ENCODE measurements at regions not wholly inside any gene's neighbourhood (a gene's known extent, or its start where the extent isn't known, plus 50 kb on each side); places are given as distances from the start of the nearest gene placed in this dataset.

GRCh38 chr12:43648636-43649035 lies 96.6 kb upstream of the ADAMTS20 start:
- intact Hi-C loops (cut with DNase I; ENCODE audit: low total_unique reads) = loop anchor here (10.0 kb wide), 1 partner anchor 386 kb away; no protein-coding TSS in a partner anchor
- DNase-seq (ENCODE audit: low spot score in 2 of 2) = no peak
- Histone ChIP-seq H3K9me3 (no peaks in the 10 kb centered on the region), H3K36me3 (no peaks in the 10 kb centered on the region), H3K4me3 (no peak overlapping the region), H3K4me1 (no peaks in the 10 kb centered on the region), H3K27ac (no peak overlapping the region), H3K27me3 (no peaks in the 10 kb centered on the region)
- TF ChIP-seq POLR2AphosphoS5 (IDR thresholded peaks at IDR 0.05) (no peak), POLR2A (IDR thresholded peaks at IDR 0.05) (no peak)
- TF ChIP-seq, protein P1, sequence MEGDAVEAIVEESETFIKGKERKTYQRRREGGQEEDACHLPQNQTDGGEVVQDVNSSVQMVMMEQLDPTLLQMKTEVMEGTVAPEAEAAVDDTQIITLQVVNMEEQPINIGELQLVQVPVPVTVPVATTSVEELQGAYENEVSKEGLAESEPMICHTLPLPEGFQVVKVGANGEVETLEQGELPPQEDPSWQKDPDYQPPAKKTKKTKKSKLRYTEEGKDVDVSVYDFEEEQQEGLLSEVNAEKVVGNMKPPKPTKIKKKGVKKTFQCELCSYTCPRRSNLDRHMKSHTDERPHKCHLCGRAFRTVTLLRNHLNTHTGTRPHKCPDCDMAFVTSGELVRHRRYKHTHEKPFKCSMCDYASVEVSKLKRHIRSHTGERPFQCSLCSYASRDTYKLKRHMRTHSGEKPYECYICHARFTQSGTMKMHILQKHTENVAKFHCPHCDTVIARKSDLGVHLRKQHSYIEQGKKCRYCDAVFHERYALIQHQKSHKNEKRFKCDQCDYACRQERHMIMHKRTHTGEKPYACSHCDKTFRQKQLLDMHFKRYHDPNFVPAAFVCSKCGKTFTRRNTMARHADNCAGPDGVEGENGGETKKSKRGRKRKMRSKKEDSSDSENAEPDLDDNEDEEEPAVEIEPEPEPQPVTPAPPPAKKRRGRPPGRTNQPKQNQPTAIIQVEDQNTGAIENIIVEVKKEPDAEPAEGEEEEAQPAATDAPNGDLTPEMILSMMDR (IDR thresholded peaks at IDR 0.05) = no peak

GRCh38 chr12:43638806-43639205 lies 86.8 kb upstream of the ADAMTS20 start:
- Histone ChIP-seq H3K9me3 (no peaks in the 10 kb centered on the region), H3K4me1 (no peaks in the 10 kb centered on the region), H3K27me3 (no peaks in the 10 kb centered on the region), H3K27ac (no peak overlapping the region), H3K4me3 (no peak overlapping the region), H3K36me3 (no peaks in the 10 kb centered on the region)
- DNase-seq (ENCODE audit: low spot score in 2 of 2) = no peak
- no peak for TF ChIP-seq POLR2AphosphoS5 (IDR thresholded peaks at IDR 0.05)
- no peak for TF ChIP-seq POLR2A (IDR thresholded peaks at IDR 0.05)
- TF ChIP-seq, protein P1 (IDR thresholded peaks at IDR 0.05) = no peak
- intact Hi-C loops (cut with DNase I; ENCODE audit: low total_unique reads) = no loop called here

GRCh38 chr12:43636725-43637463 lies 84.9 kb upstream of the ADAMTS20 start:
- Histone ChIP-seq H3K9me3 (no peaks in the 10 kb centered on the region), H3K27ac (no peak overlapping the region), H3K36me3 (no peaks in the 10 kb centered on the region), H3K4me1 (no peaks in the 10 kb centered on the region), H3K27me3 (no peaks in the 10 kb centered on the region), H3K4me3 (no peak overlapping the region)
- intact Hi-C loops (cut with DNase I; ENCODE audit: low total_unique reads) = no loop called here
- DNase-seq (ENCODE audit: low spot score in 2 of 2) = no peak
- TF ChIP-seq POLR2A (IDR thresholded peaks at IDR 0.05) = no peak
- no peak for TF ChIP-seq POLR2AphosphoS5 (IDR thresholded peaks at IDR 0.05)
- TF ChIP-seq, protein P1 (IDR thresholded peaks at IDR 0.05) = no peak

GRCh38 chr12:43621262-43621661 lies 69.3 kb upstream of the ADAMTS20 start:
- TF ChIP-seq POLR2A (IDR thresholded peaks at IDR 0.05) (no peak), POLR2AphosphoS5 (IDR thresholded peaks at IDR 0.05) (no peak)
- TF ChIP-seq, protein P1 (IDR thresholded peaks at IDR 0.05) = no peak
- intact Hi-C loops (cut with DNase I; ENCODE audit: low total_unique reads) = no loop called here
- Histone ChIP-seq H3K4me1 (no peaks in the 10 kb centered on the region), H3K36me3 (no peaks in the 10 kb centered on the region), H3K27ac (no peak overlapping the region), H3K27me3 (no peaks in the 10 kb centered on the region), H3K9me3 (peaks cover 0 to 3% of the 10 kb centered on the region in 2 donors), H3K4me3 (no peak overlapping the region)
- no peak for DNase-seq (ENCODE audit: low spot score in 2 of 2)

DNA sequence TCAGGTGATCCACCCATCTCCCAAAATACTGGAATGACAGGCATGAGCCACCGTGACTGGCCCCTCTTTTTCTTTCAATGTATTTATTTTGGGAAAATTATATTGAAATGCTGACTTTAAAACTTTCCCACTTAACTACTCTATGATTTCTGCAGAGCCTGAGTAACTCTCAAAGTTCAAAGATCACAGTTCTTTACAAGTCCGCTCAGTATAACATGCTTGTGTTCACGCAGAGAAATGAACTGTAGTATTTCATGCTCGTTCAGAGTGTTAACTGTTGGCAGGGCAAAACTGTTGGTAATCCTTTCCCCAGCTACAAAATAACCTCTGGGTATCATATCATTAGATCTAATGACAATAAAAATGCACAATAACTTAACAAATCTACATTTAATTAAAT lies 50.7 kb upstream of the ADAMTS20 start:
- H3K4me1 ChIP-seq = no peaks in the 10 kb centered on the region
- no peak overlapping the region for H3K4me3 ChIP-seq
- H3K27ac ChIP-seq = no peak overlapping the region
- no peaks in the 10 kb centered on the region for H3K9me3 ChIP-seq
- H3K27me3 ChIP-seq = no peaks in the 10 kb centered on the region
- intact Hi-C loops (cut with DNase I; ENCODE audit: low total_unique reads) = no loop called here
- H3K36me3 ChIP-seq = no peaks in the 10 kb centered on the region
- no peak for DNase-seq (ENCODE audit: low spot score in 2 of 2)
- TF ChIP-seq, protein P1 (IDR thresholded peaks at IDR 0.05) = no peak
- TF ChIP-seq POLR2A (IDR thresholded peaks at IDR 0.05) (no peak), POLR2AphosphoS5 (IDR thresholded peaks at IDR 0.05) (no peak)

Data from breast epithelium (tissue), 4 donors.